ENCODE measurements at regions not wholly inside any gene's neighbourhood (a gene's known extent, or its start where the extent isn't known, plus 50 kb on each side); places are given as distances from the start of the nearest gene placed in this dataset.

- Mint-ChIP-seq H3K27ac (no peak overlapping the region), H3K9me3 (peaks cover 9% of the 10 kb centered on the region), H3K36me3 (no peaks in the 10 kb centered on the region), H3K4me3 (no peak overlapping the region), H3K4me1 (no peaks in the 10 kb centered on the region), H3K27me3 (no peaks in the 10 kb centered on the region)
- DNase-seq (ENCODE audit: low spot score in 2 of 2), result no peak
- ATAC-seq (ENCODE audit: low read depth), result no peak
Observed at GRCh38 chr3:110783541-110783940, 288.1 kb upstream of the NECTIN3 start.

GRCh38 chr3:110788794-110789193 is 282.8 kb upstream of the NECTIN3 start:
- Mint-ChIP-seq H3K4me3 (no peak overlapping the region), H3K27ac (no peak overlapping the region), H3K27me3 (no peaks in the 10 kb centered on the region), H3K9me3 (peaks cover 8% of the 10 kb centered on the region), H3K4me1 (no peaks in the 10 kb centered on the region), H3K36me3 (no peaks in the 10 kb centered on the region)
- DNase-seq (ENCODE audit: low spot score in 2 of 2) (no peak), ATAC-seq (ENCODE audit: low read depth) (no peak)

DNA sequence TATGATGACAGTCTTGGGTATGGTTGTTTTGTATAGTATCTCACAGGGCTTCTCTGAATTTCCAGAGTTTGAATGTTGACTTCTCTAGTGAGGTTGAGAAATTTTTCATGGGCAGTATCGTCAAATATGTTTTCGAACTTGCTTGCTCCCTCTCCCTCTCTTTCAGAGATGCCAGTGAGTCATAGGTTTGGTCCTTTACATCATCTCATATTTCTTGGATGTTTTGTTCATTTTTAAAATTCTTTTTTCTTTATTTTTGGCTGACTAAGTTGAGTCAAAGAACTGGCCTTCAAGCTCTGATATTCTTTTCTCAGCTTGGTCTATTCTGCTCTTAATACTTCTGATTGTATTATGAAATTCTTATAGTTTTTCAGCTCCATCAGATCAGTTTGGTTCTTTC is 282.3 kb upstream of the NECTIN3 start:
- DNase-seq (ENCODE audit: low spot score in 2 of 2) (no peak), ATAC-seq (ENCODE audit: low read depth) (no peak)
- peaks cover 8% of the 10 kb centered on the region for H3K9me3 Mint-ChIP-seq
- no peaks in the 10 kb centered on the region for H3K36me3 Mint-ChIP-seq
- no peak overlapping the region for H3K4me3 Mint-ChIP-seq
- H3K27ac Mint-ChIP-seq, result no peak overlapping the region
- no peaks in the 10 kb centered on the region for H3K27me3 Mint-ChIP-seq
- no peaks in the 10 kb centered on the region for H3K4me1 Mint-ChIP-seq

DNA sequence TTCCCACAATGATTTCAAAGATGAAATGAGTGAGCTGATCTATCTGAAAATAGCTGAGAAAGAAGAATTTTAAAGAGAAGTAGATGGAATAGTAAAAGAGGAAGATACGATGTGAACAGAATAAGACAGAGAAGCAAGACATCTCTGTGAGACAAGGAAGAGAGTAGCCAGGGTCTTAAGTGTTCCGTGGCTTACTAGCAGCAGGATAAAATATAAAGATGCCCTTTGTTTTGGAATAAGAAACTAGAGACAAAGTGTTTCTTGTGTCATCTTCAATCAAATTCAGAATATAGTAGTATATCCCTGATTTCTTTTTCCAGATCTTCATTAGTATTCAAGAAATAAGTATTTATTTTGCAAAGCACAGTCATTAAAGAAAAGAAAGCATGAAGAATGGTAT is 281.0 kb upstream of the NECTIN3 start:
- Mint-ChIP-seq H3K36me3 (no peaks in the 10 kb centered on the region), H3K9me3 (peaks cover 3% of the 10 kb centered on the region), H3K4me3 (no peak overlapping the region), H3K27me3 (no peaks in the 10 kb centered on the region), H3K27ac (no peak overlapping the region), H3K4me1 (no peaks in the 10 kb centered on the region)
- DNase-seq (ENCODE audit: low spot score in 2 of 2) (no peak), ATAC-seq (ENCODE audit: low read depth) (no peak)

DNA sequence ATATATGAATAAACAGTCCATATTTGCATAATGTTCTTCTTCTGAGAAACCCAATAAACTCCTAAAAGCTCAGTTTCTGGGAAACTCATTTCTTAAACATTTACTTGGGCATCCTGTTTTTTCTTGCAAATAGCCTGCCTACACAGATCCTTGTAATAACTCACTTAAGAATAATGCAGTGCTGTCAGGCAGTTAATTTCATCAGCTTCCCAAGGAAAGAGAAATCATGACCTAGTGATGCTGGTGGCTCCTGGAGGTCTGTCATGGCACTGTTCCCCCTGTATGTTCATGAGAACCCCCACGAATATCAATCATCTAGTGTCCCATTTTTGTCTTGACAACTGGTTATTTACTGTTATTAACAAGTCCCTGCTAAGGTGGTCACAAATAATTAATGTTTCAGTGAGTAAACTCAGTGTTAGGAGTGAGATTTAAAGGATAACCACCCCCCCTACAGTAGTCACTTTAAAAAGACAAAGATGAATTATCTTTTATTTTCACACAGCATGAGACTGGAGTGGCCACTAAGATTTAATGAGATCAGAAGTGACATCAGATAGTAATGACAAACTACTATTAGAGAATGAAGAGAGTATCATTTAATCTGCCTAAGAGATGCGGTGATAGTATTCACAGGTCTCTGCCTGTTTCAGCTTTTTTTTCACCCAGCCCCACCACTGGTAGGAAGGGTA is 279.5 kb upstream of the NECTIN3 start:
- H3K4me3 Mint-ChIP-seq, result no peak overlapping the region
- H3K9me3 Mint-ChIP-seq, result no peaks in the 10 kb centered on the region
- no peaks in the 10 kb centered on the region for H3K36me3 Mint-ChIP-seq
- H3K4me1 Mint-ChIP-seq, result no peaks in the 10 kb centered on the region
- H3K27me3 Mint-ChIP-seq, result no peaks in the 10 kb centered on the region
- no peak for ATAC-seq (ENCODE audit: low read depth)
- no peak for DNase-seq (ENCODE audit: low spot score in 2 of 2)
- no peak overlapping the region for H3K27ac Mint-ChIP-seq

DNA sequence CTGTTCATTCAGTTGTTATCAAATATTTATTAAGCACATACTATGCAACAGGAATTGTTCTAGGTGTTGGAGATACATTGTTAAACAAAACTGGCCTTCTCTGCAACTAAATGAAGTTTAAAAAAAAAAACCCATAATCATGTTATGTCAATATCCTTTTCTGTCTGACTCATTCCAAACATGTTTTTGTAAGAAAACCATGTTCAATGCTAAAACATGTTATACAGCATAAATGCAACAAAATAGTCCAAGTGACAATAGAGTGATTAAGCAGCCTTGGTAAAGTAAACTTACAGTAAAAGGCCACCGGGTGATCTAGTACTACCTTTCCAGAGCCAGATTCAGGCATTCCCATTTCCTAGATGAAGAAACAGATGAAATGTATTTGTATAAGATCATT is 278.0 kb upstream of the NECTIN3 start:
- Mint-ChIP-seq H3K27ac (no peak overlapping the region), H3K4me3 (no peak overlapping the region), H3K36me3 (no peaks in the 10 kb centered on the region), H3K9me3 (no peaks in the 10 kb centered on the region), H3K27me3 (no peaks in the 10 kb centered on the region), H3K4me1 (no peaks in the 10 kb centered on the region)
- ATAC-seq (ENCODE audit: low read depth) (no peak), DNase-seq (ENCODE audit: low spot score in 2 of 2) (no peak)

DNA sequence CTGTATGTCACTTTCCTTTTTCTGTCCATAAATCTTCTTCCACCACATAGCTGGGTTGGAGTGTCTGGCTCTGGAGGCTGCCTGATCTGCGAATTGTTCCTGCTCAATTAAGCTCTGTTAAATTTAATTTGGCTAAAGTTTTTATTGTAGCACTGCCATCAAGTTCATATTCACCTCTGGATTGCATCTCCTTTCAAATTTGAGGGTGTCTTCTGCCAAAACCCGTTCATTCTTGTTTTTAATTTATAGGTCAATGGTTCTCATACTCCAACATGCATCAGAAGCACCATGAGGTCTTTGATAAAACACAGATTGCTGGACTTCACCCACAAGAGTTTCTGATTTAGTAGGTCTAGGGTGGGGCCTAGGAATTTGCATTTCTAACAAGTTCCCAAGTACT is 276.5 kb upstream of the NECTIN3 start:
- no peaks in the 10 kb centered on the region for H3K27me3 Mint-ChIP-seq
- no peaks in the 10 kb centered on the region for H3K9me3 Mint-ChIP-seq
- H3K27ac Mint-ChIP-seq, result no peak overlapping the region
- ATAC-seq (ENCODE audit: low read depth) (no peak), DNase-seq (ENCODE audit: low spot score in 2 of 2) (no peak)
- H3K36me3 Mint-ChIP-seq, result no peaks in the 10 kb centered on the region
- no peak overlapping the region for H3K4me3 Mint-ChIP-seq
- H3K4me1 Mint-ChIP-seq, result no peaks in the 10 kb centered on the region

DNA sequence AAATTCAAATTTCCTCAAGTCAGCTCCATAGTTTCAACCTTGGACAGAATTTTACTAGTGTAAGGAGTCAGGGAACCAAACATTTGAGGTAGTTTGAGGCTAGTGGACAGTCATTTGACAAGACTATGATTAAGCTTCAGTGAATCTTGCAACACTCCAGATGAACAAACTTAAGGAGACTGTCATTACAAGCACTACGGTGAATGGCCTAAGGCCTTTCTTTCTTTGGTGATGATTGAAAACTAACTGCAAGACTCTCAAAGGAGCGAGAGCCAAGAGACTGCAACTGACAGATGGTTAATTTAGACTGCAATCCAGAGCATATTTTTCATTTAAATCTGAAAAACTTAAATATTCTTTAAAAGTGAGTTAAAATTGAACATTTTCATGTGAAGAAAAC is 272.3 kb upstream of the NECTIN3 start:
- no peaks in the 10 kb centered on the region for H3K9me3 Mint-ChIP-seq
- H3K4me1 Mint-ChIP-seq, result no peaks in the 10 kb centered on the region
- no peak overlapping the region for H3K4me3 Mint-ChIP-seq
- DNase-seq (ENCODE audit: low spot score in 2 of 2) (no peak), ATAC-seq (ENCODE audit: low read depth) (no peak)
- H3K27me3 Mint-ChIP-seq, result no peaks in the 10 kb centered on the region
- no peak overlapping the region for H3K27ac Mint-ChIP-seq
- no peaks in the 10 kb centered on the region for H3K36me3 Mint-ChIP-seq

DNA sequence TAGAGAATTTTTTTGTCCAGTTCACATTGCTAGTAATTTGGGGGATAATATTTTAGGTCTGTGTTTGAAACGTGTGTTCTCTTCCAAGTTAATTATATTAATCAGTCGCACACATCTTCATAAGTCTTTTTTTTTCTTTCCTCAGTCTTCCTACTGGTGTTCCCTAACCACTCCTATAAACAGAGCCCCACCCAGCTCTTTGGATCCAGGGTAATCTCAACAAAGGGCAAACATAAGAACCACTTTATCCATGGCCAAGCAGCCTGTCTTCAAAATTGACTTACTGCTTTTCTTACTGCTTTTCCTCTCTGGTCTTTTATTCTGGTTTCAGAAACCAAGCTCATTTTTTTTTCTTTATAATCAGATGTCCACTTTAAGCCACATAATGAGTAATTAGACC is 266.8 kb upstream of the NECTIN3 start:
- no peak overlapping the region for H3K27ac Mint-ChIP-seq
- DNase-seq (ENCODE audit: low spot score in 2 of 2) (no peak), ATAC-seq (ENCODE audit: low read depth) (no peak)
- no peaks in the 10 kb centered on the region for H3K4me1 Mint-ChIP-seq
- H3K9me3 Mint-ChIP-seq, result no peaks in the 10 kb centered on the region
- peaks cover 1% of the 10 kb centered on the region for H3K27me3 Mint-ChIP-seq
- no peaks in the 10 kb centered on the region for H3K36me3 Mint-ChIP-seq
- no peak overlapping the region for H3K4me3 Mint-ChIP-seq

- Mint-ChIP-seq H3K4me3 (no peak overlapping the region), H3K36me3 (no peaks in the 10 kb centered on the region), H3K4me1 (no peaks in the 10 kb centered on the region), H3K9me3 (no peaks in the 10 kb centered on the region), H3K27ac (no peak overlapping the region), H3K27me3 (peaks cover 1% of the 10 kb centered on the region)
- DNase-seq (ENCODE audit: low spot score in 2 of 2), result no peak
- no peak for ATAC-seq (ENCODE audit: low read depth)
Observed at GRCh38 chr3:110806924-110807323, 264.7 kb upstream of the NECTIN3 start.

- ATAC-seq (ENCODE audit: low read depth), result no peak
- Mint-ChIP-seq H3K27ac (no peak overlapping the region), H3K4me1 (no peaks in the 10 kb centered on the region), H3K9me3 (no peaks in the 10 kb centered on the region), H3K4me3 (no peak overlapping the region), H3K36me3 (no peaks in the 10 kb centered on the region), H3K27me3 (peaks cover 4% of the 10 kb centered on the region)
- DNase-seq (ENCODE audit: low spot score in 2 of 2), result no peak
Observed at GRCh38 chr3:110808630-110809029, 263.0 kb upstream of the NECTIN3 start.

- H3K27me3 Mint-ChIP-seq, result peaks cover 3% of the 10 kb centered on the region
- DNase-seq (ENCODE audit: low spot score in 2 of 2) (no peak), ATAC-seq (ENCODE audit: low read depth) (no peak)
- H3K9me3 Mint-ChIP-seq, result no peaks in the 10 kb centered on the region
- no peak overlapping the region for H3K27ac Mint-ChIP-seq
- H3K36me3 Mint-ChIP-seq, result no peaks in the 10 kb centered on the region
- no peak overlapping the region for H3K4me3 Mint-ChIP-seq
- H3K4me1 Mint-ChIP-seq, result no peaks in the 10 kb centered on the region
Observed at GRCh38 chr3:110810356-110810755, 261.3 kb upstream of the NECTIN3 start.

DNA sequence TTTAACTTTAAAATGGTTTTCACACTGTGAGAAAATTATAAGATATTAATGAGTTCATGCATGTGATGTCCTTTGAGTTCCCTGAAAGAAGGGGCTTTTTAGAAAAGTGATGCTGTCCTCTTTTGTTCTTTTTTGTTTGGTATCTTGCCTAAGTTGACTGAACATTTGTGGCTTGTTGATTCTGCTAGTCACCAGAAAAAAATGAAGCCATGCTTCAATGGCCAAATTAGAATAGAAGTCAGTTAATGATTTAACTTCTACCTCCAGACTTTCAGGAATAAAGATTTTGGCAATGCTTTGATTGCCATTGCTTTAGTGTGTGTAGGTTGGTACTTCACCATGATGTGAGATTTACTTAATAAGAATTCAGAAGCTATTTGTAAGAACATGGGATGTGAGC is 260.6 kb upstream of the NECTIN3 start:
- DNase-seq (ENCODE audit: low spot score in 2 of 2) (no peak), ATAC-seq (ENCODE audit: low read depth) (no peak)
- H3K4me1 Mint-ChIP-seq, result no peaks in the 10 kb centered on the region
- H3K9me3 Mint-ChIP-seq, result no peaks in the 10 kb centered on the region
- H3K27ac Mint-ChIP-seq, result no peak overlapping the region
- H3K4me3 Mint-ChIP-seq, result no peak overlapping the region
- H3K27me3 Mint-ChIP-seq, result peaks cover 3% of the 10 kb centered on the region
- H3K36me3 Mint-ChIP-seq, result no peaks in the 10 kb centered on the region

DNA sequence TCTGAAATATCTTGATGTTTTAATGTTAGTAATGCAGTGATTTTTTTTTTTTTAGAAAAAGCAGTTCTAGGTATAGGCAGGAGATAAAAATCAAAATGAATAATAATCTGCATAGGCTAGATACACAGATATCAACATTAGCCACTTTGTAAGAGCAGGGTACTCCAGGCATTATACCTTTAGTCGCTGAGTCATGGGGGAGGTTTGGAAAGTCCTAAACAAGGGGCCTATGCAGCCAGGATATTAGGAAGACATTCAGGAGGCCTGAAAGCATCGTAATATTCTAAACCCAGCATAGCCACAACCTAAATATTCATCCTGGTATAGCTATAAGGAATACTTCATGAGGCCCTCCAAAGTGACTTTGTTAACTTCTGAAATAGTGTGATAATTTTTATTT is 258.1 kb upstream of the NECTIN3 start:
- ATAC-seq (ENCODE audit: low read depth) (no peak), DNase-seq (ENCODE audit: low spot score in 2 of 2) (no peak)
- Mint-ChIP-seq H3K4me1 (no peaks in the 10 kb centered on the region), H3K4me3 (no peak overlapping the region), H3K27ac (no peak overlapping the region), H3K9me3 (no peaks in the 10 kb centered on the region), H3K36me3 (no peaks in the 10 kb centered on the region), H3K27me3 (peaks cover 3% of the 10 kb centered on the region)

DNA sequence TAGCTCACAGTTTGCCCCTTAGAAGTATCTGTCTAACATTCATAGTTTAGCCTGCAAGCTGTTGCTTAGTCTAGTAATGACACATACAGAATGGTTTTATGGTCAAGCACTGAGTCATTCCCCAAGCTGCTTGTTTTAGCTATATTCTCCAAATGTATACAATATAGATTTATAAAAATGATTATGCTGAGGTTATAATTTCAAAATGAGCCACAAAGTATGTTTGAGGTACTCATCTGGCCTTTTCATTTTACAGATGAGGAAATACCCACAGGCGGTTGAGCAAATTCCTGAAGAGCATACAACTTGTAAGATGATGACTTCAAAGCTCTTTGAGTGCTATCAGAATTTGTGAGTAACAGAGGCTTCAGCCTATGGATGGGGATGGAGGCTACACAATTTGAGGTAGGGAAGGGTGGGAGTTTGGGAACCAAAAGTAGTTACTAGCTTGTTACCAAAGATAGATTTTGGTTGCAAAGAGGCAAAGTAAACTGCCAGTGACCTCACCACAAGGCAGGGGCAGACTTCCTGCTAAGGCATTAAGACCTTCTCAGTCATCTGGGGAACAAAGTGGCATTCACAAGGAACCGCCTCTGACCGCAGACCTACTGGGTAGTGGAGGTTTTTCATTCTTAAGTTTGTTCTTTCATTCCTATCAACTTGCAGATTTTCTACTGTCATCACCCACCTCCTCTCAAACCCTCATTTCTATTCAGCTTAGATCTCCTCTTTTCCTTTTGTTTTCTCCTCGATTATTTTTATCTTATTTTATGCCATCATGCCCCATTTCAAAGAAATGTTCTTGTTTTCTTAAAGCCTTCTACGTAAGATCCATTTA is 257.2 kb upstream of the NECTIN3 start:
- Mint-ChIP-seq H3K4me1 (no peaks in the 10 kb centered on the region), H3K27ac (no peak overlapping the region), H3K9me3 (no peaks in the 10 kb centered on the region), H3K27me3 (peaks cover 3% of the 10 kb centered on the region), H3K36me3 (no peaks in the 10 kb centered on the region), H3K4me3 (no peak overlapping the region)
- ATAC-seq (ENCODE audit: low read depth) (no peak), DNase-seq (ENCODE audit: low spot score in 2 of 2) (no peak)
